Ovary (tissue), 7 donors: ENCODE measurements at regions not wholly inside any gene's neighbourhood (a gene's known extent, or its start where the extent isn't known, plus 50 kb on each side); places are given as distances from the start of the nearest gene placed in this dataset.

ENCODE experiments used
- DNase-seq, 5 donors: peaks; one replicate each; pipeline ENCODE4 v3.0.0-alpha.2; 2019 to 2020
- H3K27ac ChIP-seq, 2 donors: fragments of 200-600 bp; one replicate each; pipeline versions ENCODE4 v1.5.1 to v1.8.0; 2019 to 2022
- H3K27me3 ChIP-seq: fragments of 200-600 bp; one replicate; pipeline ENCODE4 v1.8.0; 2022
- H3K36me3 ChIP-seq: fragments of 200-600 bp; sonication (generic); one replicate; pipeline ENCODE4 v1.5.1; 2019
- H3K4me1 ChIP-seq: one replicate; pipeline ENCODE4 v1.8.1; 2013; ENCODE audit warnings: mild to moderate bottlenecking, moderate library complexity; ENCODE audit not compliant: insufficient read depth
- H3K4me3 ChIP-seq: fragments of 200-600 bp; sonication (generic); one replicate; pipeline ENCODE4 v1.5.1; 2017
- H3K9me3 ChIP-seq, 2 donors: fragments of 200-600 bp in 1 of 2; sonication (generic) in 1 of 2; one replicate each; pipeline versions ENCODE4 v1.5.1 to v1.8.1; 2013 to 2019; ENCODE audit warnings: mild to moderate bottlenecking in 1 of 2, moderate library complexity in 1 of 2
- CTCF ChIP-seq, 3 donors: fragments of 450-650 bp in 2 of 3; fragments of 200-600 bp in 1 of 3; IDR thresholded peaks; one replicate each; pipeline versions ENCODE4 v1.5.1 to v1.8.0; 2016 to 2022; ENCODE audit warnings: antibody characterized with exemption in 3 of 3, mild to moderate bottlenecking in 1 of 3
- EP300 ChIP-seq: sonication (generic); formaldehyde crosslinking; IDR thresholded peaks from one replicate; pipeline ENCODE4 v1.6.1; 2017; ENCODE audit warnings: antibody characterized with exemption
- POLR2A ChIP-seq: fragments of 450-650 bp; IDR thresholded peaks from one replicate; pipeline ENCODE4 v1.6.1; 2017; ENCODE audit warnings: antibody characterized with exemption, mild to moderate bottlenecking, moderate library complexity
- WGBS, 3 donors: extraction: QIAGEN DNeasy Blood & Tissue Kit in 1 of 3; methylation state at CpG; one replicate each; pipeline versions ENCODE4 v1.1.5 to v1.1.7; 2013 to 2017; 5-methylcytosine and 5-hydroxymethylcytosine counted together
- intact Hi-C, 4 donors: fragments of 100-400 bp; cut with DNase I; formaldehyde crosslinking; loops; one replicate each; pipeline versions ENCODE4 v1.11.0 to v1.15.1; 2022 to 2023
- donor health status: DM: no; HTN: no; CAD: no; lungs with moderate emphysema.
- donor health status: DM: no; HTN: no; CAD: no.
- donor health status: Bipolar disorder and iron deficiency.
- donor health status: DM: no; HTN: no; CAD: no.
- donor health status: DM: yes; HTN: yes; CAD: no.

- H3K4me1 ChIP-seq: no peaks in the 10 kb centered on the region
- TF ChIP-seq EP300 (no peak), CTCF (IDR thresholded peaks at IDR 0.05) (no peak), POLR2A (no peak)
These were observed 420.6 kb downstream of the TUSC7 start for GRCh38 chr3:117130222-117130621.

GRCh38 chr3:117131259-117131658, 421.7 kb downstream of the TUSC7 start:
- Histone ChIP-seq H3K27ac (no peak overlapping the region), H3K9me3 (no peaks in the 10 kb centered on the region), H3K4me3 (no peak overlapping the region), H3K4me1 (no peaks in the 10 kb centered on the region), H3K36me3 (no peaks in the 10 kb centered on the region), H3K27me3 (no peaks in the 10 kb centered on the region)
- TF ChIP-seq CTCF (IDR thresholded peaks at IDR 0.05) (no peak), POLR2A (no peak), EP300 (no peak)
- WGBS, 3 donors: 79 to 92% (median 85%) methylated on average over 9 of the region's 9 CpGs
- DNase-seq: no peak
- intact Hi-C loops: no loop called here

More at GRCh38 chr3:117130222-117130621, 420.6 kb downstream of the TUSC7 start:
- Histone ChIP-seq H3K36me3 (no peaks in the 10 kb centered on the region), H3K4me3 (no peak overlapping the region), H3K27me3 (no peaks in the 10 kb centered on the region), H3K27ac (no peak overlapping the region), H3K9me3 (no peaks in the 10 kb centered on the region)
- 0 to 2% (median 0%) methylated on average over 1 of the region's 1 CpG for WGBS, 3 donors
- no peak for DNase-seq
- intact Hi-C loops: no loop called here

- TF ChIP-seq EP300: no peak
- TF ChIP-seq CTCF (IDR thresholded peaks at IDR 0.05): no peak
- TF ChIP-seq POLR2A: no peak
- H3K27ac ChIP-seq: no peak overlapping the region
- DNase-seq: no peak
- no peaks in the 10 kb centered on the region for H3K27me3 ChIP-seq
- WGBS, 3 donors: 44 to 63% (median 54%) methylated on average over 1 of the region's 1 CpG
- intact Hi-C loops: no loop called here
- no peaks in the 10 kb centered on the region for H3K36me3 ChIP-seq
- H3K4me3 ChIP-seq: no peak overlapping the region
- no peaks in the 10 kb centered on the region for H3K4me1 ChIP-seq
- H3K9me3 ChIP-seq: no peaks in the 10 kb centered on the region
These were observed 423.5 kb downstream of the TUSC7 start for GRCh38 chr3:117133066-117133465.

GRCh38 chr3:117135207-117135606, 425.6 kb downstream of the TUSC7 start:
- Histone ChIP-seq H3K27me3 (no peaks in the 10 kb centered on the region), H3K9me3 (no peaks in the 10 kb centered on the region), H3K36me3 (no peaks in the 10 kb centered on the region), H3K4me3 (no peak overlapping the region), H3K4me1 (no peaks in the 10 kb centered on the region), H3K27ac (no peak overlapping the region)
- no peak for DNase-seq
- intact Hi-C loops: no loop called here
- TF ChIP-seq CTCF (IDR thresholded peaks at IDR 0.05) (no peak), POLR2A (no peak), EP300 (no peak)

- intact Hi-C loops: no loop called here
- Histone ChIP-seq H3K27ac (no peak overlapping the region), H3K27me3 (no peaks in the 10 kb centered on the region), H3K4me3 (no peak overlapping the region), H3K9me3 (no peaks in the 10 kb centered on the region), H3K36me3 (no peaks in the 10 kb centered on the region), H3K4me1 (no peaks in the 10 kb centered on the region)
- no peak for DNase-seq
- WGBS, 3 donors: 53 to 81% (median 64%) methylated on average over 1 of the region's 1 CpG
- no peak for TF ChIP-seq POLR2A
- TF ChIP-seq EP300: no peak
- TF ChIP-seq CTCF (IDR thresholded peaks at IDR 0.05): no peak
These were observed 426.4 kb downstream of the TUSC7 start for GRCh38 chr3:117136003-117136402.
